Activated CD8-positive, alpha-beta T cell treated with anti-CD3 and anti-CD28 coated beads for 36 hours (primary cell): ENCODE measurements at regions not wholly inside any gene's neighbourhood (a gene's known extent, or its start where the extent isn't known, plus 50 kb on each side); places are given as distances from the start of the nearest gene placed in this dataset.

ENCODE experiments used
- ATAC-seq: fragments of 200-7000 bp; cut with Tn5 transposase; one replicate; pipeline ENCODE4 v1.10.0; 2021; ENCODE audit warnings: mild to moderate bottlenecking, moderate library complexity
- CTCF ChIA-PET: fragments of 350-600 bp; sonication (Branson Sonifier 250); formaldehyde crosslinking; loops from one replicate; lab custom pipeline; 2021; ENCODE audit warnings: antibody characterized with exemption; lab: Charles Lee
- POLR2A ChIA-PET: fragments of 350-600 bp; sonication (Branson Sonifier 250); formaldehyde crosslinking; loops from one replicate; lab custom pipeline; 2021; ENCODE audit warnings: antibody characterized with exemption; lab: Charles Lee
- DNase-seq: peaks from one replicate; pipeline ENCODE4 v3.0.0-alpha.2; 2020
- H3K27ac Mint-ChIP-seq: one replicate; pipeline ENCODE4 v1.8.0; 2021; ENCODE audit warnings: mild to moderate bottlenecking, mixed read lengths
- H3K27me3 Mint-ChIP-seq: one replicate; pipeline ENCODE4 v1.8.0; 2021; ENCODE audit warnings: mixed read lengths
- H3K36me3 Mint-ChIP-seq: one replicate; pipeline ENCODE4 v1.8.0; 2021; ENCODE audit warnings: low read depth, mixed read lengths
- H3K4me1 Mint-ChIP-seq: one replicate; pipeline ENCODE4 v1.8.0; 2021; ENCODE audit warnings: low read depth, mixed read lengths
- H3K4me3 Mint-ChIP-seq: one replicate; pipeline ENCODE4 v1.8.0; 2021; ENCODE audit warnings: mild to moderate bottlenecking, moderate library complexity, mixed read lengths
- H3K9me3 Mint-ChIP-seq: one replicate; pipeline ENCODE4 v1.8.0; 2021; ENCODE audit warnings: mixed read lengths
- CTCF ChIP-seq: fragments of 200-600 bp; IDR thresholded peaks from one replicate; pipeline ENCODE4 v1.8.0; 2022; ENCODE audit warnings: antibody characterized with exemption, mild to moderate bottlenecking
- intact Hi-C: fragments of 100-400 bp; cut with micrococcal nuclease; formaldehyde crosslinking; loops from one replicate; pipeline ENCODE4 v1.10.0; 2022

DNA sequence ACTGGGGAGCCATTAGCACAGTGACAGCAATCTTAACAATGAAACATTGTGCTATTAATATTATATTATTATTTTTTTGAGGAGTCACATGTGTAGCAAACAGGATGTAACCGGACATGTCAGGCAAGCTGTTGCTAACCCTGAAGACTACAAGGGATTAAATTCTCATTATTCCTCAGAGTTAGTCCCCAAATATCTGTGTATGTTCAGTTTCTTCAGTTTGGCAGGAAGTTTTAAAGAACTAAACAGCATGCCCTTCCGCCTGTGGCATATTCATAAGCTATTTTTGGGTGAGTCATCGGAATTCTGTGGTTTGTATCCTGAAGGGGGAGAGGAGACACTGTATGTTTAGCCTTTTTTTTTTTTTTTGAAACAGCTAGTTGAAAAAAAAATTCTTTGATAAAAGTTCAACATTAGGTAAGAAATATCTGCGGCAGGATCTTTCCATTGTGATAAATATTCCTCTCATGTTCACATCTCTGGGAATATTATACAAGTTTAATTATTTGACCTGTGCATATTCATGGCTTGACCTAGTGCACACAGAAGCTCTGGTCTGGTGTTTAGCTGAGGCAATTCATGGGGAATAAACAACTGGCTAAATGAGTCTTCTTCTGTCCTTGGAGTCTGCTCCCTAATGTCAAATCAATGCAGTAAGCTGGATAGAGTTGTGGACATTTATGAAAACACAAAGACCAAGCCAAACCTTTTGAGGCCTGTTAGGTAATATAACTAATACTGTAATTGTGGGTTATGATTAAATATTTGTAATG lies 202.7 kb upstream of the CDKN2B start:
- H3K4me3 Mint-ChIP-seq, result no peak overlapping the region
- intact Hi-C loops, result no loop called here
- CTCF ChIA-PET, result interaction anchor here (1.4 to 2.4 kb wide), 2 partner anchors 32 to 203 kb away, joined by 3 to 8 read pairs; partner anchors contain the start of gene CDKN2B

GRCh38 chr9:22214021-22214420 lies 204.9 kb upstream of the CDKN2B start:
- ATAC-seq (no peak), DNase-seq (no peak)
- ChIA-PET CTCF (interaction anchor here (1.0 to 1.7 kb wide), 5 partner anchors 10 to 237 kb away, joined by 3 to 4 read pairs (median 3); no protein-coding TSS in a partner anchor), POLR2A (no interaction called here)
- Mint-ChIP-seq H3K36me3 (no peaks in the 10 kb centered on the region), H3K27me3 (peaks cover 2% of the 10 kb centered on the region), H3K4me1 (peaks cover 35% of the 10 kb centered on the region), H3K27ac (no peak overlapping the region), H3K9me3 (no peaks in the 10 kb centered on the region), H3K4me3 (no peak overlapping the region)
- no peak for TF ChIP-seq CTCF
- intact Hi-C loops, result no loop called here

More for the DNA sequence above, 202.7 kb upstream of the CDKN2B start:
- Mint-ChIP-seq H3K9me3 (no peaks in the 10 kb centered on the region), H3K27me3 (peaks cover 2% of the 10 kb centered on the region), H3K4me1 (peaks cover 41% of the 10 kb centered on the region), H3K36me3 (no peaks in the 10 kb centered on the region), H3K27ac (no peak overlapping the region)
- DNase-seq (no peak), ATAC-seq (no peak)
- no peak for TF ChIP-seq CTCF
- POLR2A ChIA-PET, result interaction anchor here (0.6 kb wide), 1 partner anchor 169 kb away, joined by 3 read pairs; no protein-coding TSS in a partner anchor

- Mint-ChIP-seq H3K27ac (peak overlapping the region; percentile 21), H3K4me3 (no peak overlapping the region), H3K27me3 (peaks cover 2% of the 10 kb centered on the region), H3K9me3 (no peaks in the 10 kb centered on the region), H3K4me1 (peaks cover 29% of the 10 kb centered on the region), H3K36me3 (no peaks in the 10 kb centered on the region)
- intact Hi-C loops, result no loop called here
- DNase-seq, result no peak
- ChIA-PET POLR2A (no interaction called here), CTCF (interaction anchor here (1.1 to 1.7 kb wide), 4 partner anchors 24 to 237 kb away, joined by 3 to 4 read pairs (median 4); no protein-coding TSS in a partner anchor)
- TF ChIP-seq CTCF, result no peak
- ATAC-seq, result peak; percentile 62
Observed at GRCh38 chr9:22214497-22215031, 205.5 kb upstream of the CDKN2B start.

GRCh38 chr9:22215521-22215920 lies 206.4 kb upstream of the CDKN2B start:
- Mint-ChIP-seq H3K27ac (no peak overlapping the region), H3K36me3 (no peaks in the 10 kb centered on the region), H3K4me3 (no peak overlapping the region), H3K9me3 (no peaks in the 10 kb centered on the region), H3K27me3 (peaks cover 2% of the 10 kb centered on the region), H3K4me1 (peaks cover 24% of the 10 kb centered on the region)
- no peak for TF ChIP-seq CTCF
- intact Hi-C loops, result no loop called here
- CTCF ChIA-PET, result no interaction called here
- POLR2A ChIA-PET, result no interaction called here
- ATAC-seq, result no peak
- DNase-seq, result no peak

DNA sequence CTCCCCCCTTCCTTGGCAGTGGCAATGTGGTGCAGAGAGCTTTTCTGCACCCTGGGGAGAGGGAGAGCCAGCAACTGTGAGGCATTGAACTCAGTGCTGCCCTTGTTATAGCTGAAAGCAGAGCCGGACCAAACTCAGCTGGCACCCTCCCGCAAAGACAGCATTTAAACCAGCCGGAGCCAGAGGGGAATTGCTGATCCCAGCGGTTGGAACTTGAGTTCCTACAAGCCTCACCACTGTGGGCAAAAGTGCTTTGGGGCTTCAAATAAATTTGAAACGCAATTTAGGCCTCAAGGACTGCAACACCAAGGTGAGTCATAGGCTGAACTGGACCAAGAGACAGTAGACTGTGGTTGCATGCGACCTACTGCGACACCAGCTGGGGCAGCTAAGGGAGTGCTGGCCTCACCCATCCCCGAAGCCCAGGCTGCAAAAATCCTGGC lies 207.6 kb upstream of the CDKN2B start:
- POLR2A ChIA-PET, result interaction anchor here (1.2 kb wide), 1 partner anchor 14 kb away, joined by 3 read pairs; no protein-coding TSS in a partner anchor
- no peak overlapping the region for H3K4me3 Mint-ChIP-seq
- ATAC-seq, result no peak
- intact Hi-C loops, result no loop called here
- H3K9me3 Mint-ChIP-seq, result peaks cover 2% of the 10 kb centered on the region
- peaks cover 2% of the 10 kb centered on the region for H3K27me3 Mint-ChIP-seq
- H3K36me3 Mint-ChIP-seq, result no peaks in the 10 kb centered on the region
- DNase-seq, result no peak
- CTCF ChIA-PET, result interaction anchor here (0.9 kb wide), 1 partner anchor 15 kb away, joined by 3 read pairs; no protein-coding TSS in a partner anchor
- H3K4me1 Mint-ChIP-seq, result peaks cover 13% of the 10 kb centered on the region
- TF ChIP-seq CTCF, result no peak
- H3K27ac Mint-ChIP-seq, result no peak overlapping the region
